IMR-90 (cell line): ENCODE measurements at regions not wholly inside any gene's neighbourhood (a gene's known extent, or its start where the extent isn't known, plus 50 kb on each side); places are given as distances from the start of the nearest gene placed in this dataset.

ENCODE experiments used
- ATAC-seq: fragments of 200-7000 bp; cut with Tn5 transposase; 2 replicates; pipeline ENCODE4 v1.9.1; 2020; ENCODE audit warnings: low read depth, mild to moderate bottlenecking, moderate library complexity
- BruUV-seq: library from RNA; stranded (reverse); fragments of 400-500 nt; replicated peaks from 2 replicates; lab custom pipeline; 2021; lab: Mats Ljungman, UMichigan
- CTCF ChIA-PET: fragments of 300-600 bp; formaldehyde crosslinking; extraction: SDS; loops from one replicate; lab custom pipeline; 2021; ENCODE audit warnings: antibody characterized with exemption; lab: Yijun Ruan, JAX
- POLR2A ChIA-PET: fragments of 300-600 bp; sonication (Branson Sonifier 250); formaldehyde crosslinking; loops from one replicate; lab custom pipeline; 2022; ENCODE audit warnings: antibody characterized with exemption; ENCODE audit not compliant: unreplicated experiment; lab: Charles Lee
- DNase-seq: peaks from one replicate; pipeline ENCODE4 v3.0.0; 2013
- H2AFZ ChIP-seq: replicated peaks from 2 replicates; pipeline ENCODE3; 2013; ENCODE audit warnings: low read length, mild to moderate bottlenecking; ENCODE audit not compliant: poor library complexity
- H2AK5ac ChIP-seq: 2 replicates; pipeline ENCODE4 v1.6.1; 2013; ENCODE audit warnings: low read depth, low read length, inconsistent platforms
- H2AK9ac ChIP-seq: replicated peaks from 2 replicates; pipeline ENCODE3; 2013; ENCODE audit warnings: mild to moderate bottlenecking, low read depth, low read length, moderate library complexity; ENCODE audit not compliant: poor library complexity
- H2BK120ac ChIP-seq: 2 replicates; pipeline ENCODE4 v1.6.1; 2013; ENCODE audit warnings: low read depth, low read length, inconsistent platforms
- H2BK15ac ChIP-seq: 3 replicates; pipeline ENCODE4 v1.6.1; 2013; ENCODE audit warnings: low read depth, low read length, inconsistent platforms
- H2BK20ac ChIP-seq: 2 replicates; pipeline ENCODE4 v1.6.1; 2013; ENCODE audit warnings: low read depth, mild to moderate bottlenecking, inconsistent platforms, low read length, moderate library complexity
- H2BK5ac ChIP-seq: 2 replicates; pipeline ENCODE4 v1.6.1; 2013; ENCODE audit warnings: mild to moderate bottlenecking, low read depth, low read length, inconsistent platforms; ENCODE audit not compliant: poor library complexity, severe bottlenecking
- H3K14ac ChIP-seq: replicated peaks from 2 replicates; pipeline ENCODE4 v1.6.1; 2013; ENCODE audit warnings: low read depth, low read length, inconsistent platforms
- H3K18ac ChIP-seq: 2 replicates; pipeline ENCODE4 v1.6.1; 2013; ENCODE audit warnings: low read depth, low read length, control low read depth
- H3K23ac ChIP-seq: 2 replicates; pipeline ENCODE4 v1.6.1; 2013; ENCODE audit warnings: low read depth, low read length, inconsistent platforms
- H3K27ac ChIP-seq: 2 replicates; pipeline ENCODE4 v1.5.1; 2013; ENCODE audit warnings: mild to moderate bottlenecking, control low read depth, low read length; ENCODE audit not compliant: insufficient read depth
- H3K27me3 ChIP-seq: 2 replicates; pipeline ENCODE4 v1.6.1; 2013; ENCODE audit warnings: low read length; ENCODE audit not compliant: control insufficient read depth, insufficient read depth
- H3K36me3 ChIP-seq: 2 replicates; pipeline ENCODE4 v1.6.1; 2013; ENCODE audit warnings: low read length, mixed read lengths; ENCODE audit not compliant: control insufficient read depth, insufficient read depth
- H3K4ac ChIP-seq: 2 replicates; pipeline ENCODE4 v1.6.1; 2013; ENCODE audit warnings: low read depth, low read length, inconsistent platforms
- H3K4me1 ChIP-seq: 2 replicates; pipeline ENCODE4 v1.6.1; 2013; ENCODE audit warnings: low read length, mixed read lengths; ENCODE audit not compliant: control insufficient read depth, insufficient read depth
- H3K4me2 ChIP-seq: 2 replicates; pipeline ENCODE4 v1.6.1; 2013; ENCODE audit warnings: low read depth, mild to moderate bottlenecking, control low read depth, low read length, moderate library complexity
- H3K4me3 ChIP-seq: 2 replicates; pipeline ENCODE4 v1.5.1; 2013; ENCODE audit warnings: low read depth, mild to moderate bottlenecking, control low read depth, low read length, moderate library complexity; ENCODE audit not compliant: insufficient read depth
- H3K56ac ChIP-seq: 2 replicates; pipeline ENCODE4 v1.6.1; 2013; ENCODE audit warnings: low read length, inconsistent platforms; ENCODE audit not compliant: insufficient read depth; ENCODE audit errors: extremely low read depth
- H3K79me1 ChIP-seq, 2 experiments: 2 replicates each; pipeline ENCODE4 v1.6.1; 2013; ENCODE audit warnings: low read length in 2 of 2, inconsistent platforms in 1 of 2, low read depth in 1 of 2
- H3K9ac ChIP-seq: 2 replicates; pipeline ENCODE4 v1.6.1; 2013; ENCODE audit warnings: low read depth, low read length, control low read depth
- H3K9me1 ChIP-seq: 2 replicates; pipeline ENCODE4 v1.6.1; 2013; ENCODE audit warnings: low read length, inconsistent platforms; ENCODE audit not compliant: insufficient read depth
- H3K9me3 ChIP-seq: 2 replicates; pipeline ENCODE4 v1.6.1; 2013; ENCODE audit warnings: low read length; ENCODE audit not compliant: control insufficient read depth, insufficient read depth
- H4K20me1 ChIP-seq: 2 replicates; pipeline ENCODE4 v1.6.1; 2013; ENCODE audit warnings: low read length, inconsistent platforms; ENCODE audit not compliant: insufficient read depth
- H4K5ac ChIP-seq: 2 replicates; pipeline ENCODE4 v1.6.1; 2013; ENCODE audit warnings: mild to moderate bottlenecking, low read depth, low read length, control low read depth
- H4K8ac ChIP-seq, 2 experiments: 2 replicates each; pipeline ENCODE4 v1.6.1; 2013; ENCODE audit warnings: low read depth in 2 of 2, low read length in 2 of 2, control low read depth in 1 of 2, inconsistent platforms in 1 of 2
- H4K91ac ChIP-seq: 2 replicates; pipeline ENCODE4 v1.6.1; 2013; ENCODE audit warnings: low read depth, low read length, inconsistent platforms; ENCODE audit not compliant: insufficient read depth
- CTCF ChIP-seq: conservative IDR thresholded peaks from 2 replicates; pipeline ENCODE4 v1.5.1; 2012; ENCODE audit warnings: mild to moderate bottlenecking, low read depth, low read length, improper control_type of control experiment
- ELK1 ChIP-seq: fragments of 150-350 bp; IDR thresholded peaks from 2 replicates; pipeline ENCODE4 v1.6.1; 2016; ENCODE audit warnings: low read depth, mild to moderate bottlenecking, low read length, moderate library complexity, borderline replicate concordance
- MAZ ChIP-seq: IDR thresholded peaks from 2 replicates; pipeline ENCODE4 v1.6.1; 2012; ENCODE audit warnings: low read depth, mild to moderate bottlenecking, low read length, improper control_type of control experiment, moderate library complexity, borderline replicate concordance
- POLR2A ChIP-seq: IDR thresholded peaks from 2 replicates; pipeline ENCODE4 v1.6.1; 2012; ENCODE audit warnings: mild to moderate bottlenecking, low read depth, low read length
- RAD21 ChIP-seq: IDR thresholded peaks from 2 replicates; pipeline ENCODE4 v1.6.1; 2012; ENCODE audit warnings: low read length, improper control_type of control experiment
- RFX5 ChIP-seq: IDR thresholded peaks from 2 replicates; pipeline ENCODE4 v1.8.0; 2012; ENCODE audit warnings: low read depth, mild to moderate bottlenecking, low read length, moderate library complexity
- SMC3 ChIP-seq: fragments of 150-350 bp; IDR thresholded peaks from 2 replicates; pipeline ENCODE4 v1.6.1; 2016; ENCODE audit warnings: low read depth, mild to moderate bottlenecking, antibody characterized with exemption, low read length, moderate library complexity
- USF2 ChIP-seq: fragments of 150-350 bp; IDR thresholded peaks from 2 replicates; pipeline ENCODE4 v1.6.1; 2017; ENCODE audit warnings: mild to moderate bottlenecking, antibody characterized with exemption, low read length, low read depth
- WGBS, 2 experiments: methylation state at CpG; one replicate each; pipeline versions ENCODE4 v1.1.5 to v1.1.7; 2013; ENCODE audit warnings: missing lambda C conversion rate in 2 of 2; ENCODE audit not compliant: insufficient read length in 1 of 2; ENCODE audit errors: extremely low coverage in 2 of 2; 5-methylcytosine and 5-hydroxymethylcytosine counted together
- dilution Hi-C: fragments of 300-500 bp; cut with HindIII; formaldehyde crosslinking; loops from one replicate; pipeline ENCODE4 v1.14.3; 2018; ENCODE audit warnings: low sequenced_read_pairs; ENCODE audit not compliant: unreplicated experiment
- in situ Hi-C: fragments of 300-500 bp; cut with MboI; formaldehyde crosslinking; loops from 3 replicates; pipeline ENCODE4 v1.14.3; 2019; ENCODE audit warnings: low sequenced_read_pairs, inconsistent platforms, mixed read lengths
- intact Hi-C: fragments of 100-400 bp; cut with micrococcal nuclease; formaldehyde crosslinking; loops from 2 replicates; pipeline ENCODE4 v1.10.0; 2022

GRCh38 chr9:78439190-78439865 lies 142.4 kb downstream of the PSAT1 start (continued):
- TF ChIP-seq RFX5 (no peak), POLR2A (peak; percentile 30; the same call in 1 of the 2 replicates)

GRCh38 chr9:78439866-78440830 lies 143.2 kb downstream of the PSAT1 start:
- H3K27ac ChIP-seq: no peak overlapping the region
- peak overlapping the region; percentile 28; the same call in 1 of the 2 replicates for H3K4me2 ChIP-seq

More at GRCh38 chr9:78439866-78440830, 143.2 kb downstream of the PSAT1 start:
- no peak for TF ChIP-seq ELK1
- TF ChIP-seq MAZ: no peak
- TF ChIP-seq SMC3: no peak
- no peak for TF ChIP-seq CTCF
- TF ChIP-seq USF2: no peak
- TF ChIP-seq RAD21: no peak
- TF ChIP-seq RFX5: no peak
- no peak; the same call in 1 of the 2 replicates for TF ChIP-seq POLR2A
- H3K56ac ChIP-seq: no peak overlapping the region
- dilution Hi-C loops (no loop called here), intact Hi-C loops (loop anchor here (1.0 to 2.0 kb wide), 4 partner anchors 74 to 1131 kb away; partner anchors contain the start of gene TLE4), in situ Hi-C loops (loop anchor here (10.0 to 25.0 kb wide), 2 partner anchors 697 to 1125 kb away; no protein-coding TSS in a partner anchor)
- H2BK5ac ChIP-seq: no peak overlapping the region
- no peaks in the 10 kb centered on the region for H3K36me3 ChIP-seq
- peak overlapping the region; percentile 49 for H2BK120ac ChIP-seq
- no peak overlapping the region for H2AK5ac ChIP-seq
- no peak overlapping the region for H2BK15ac ChIP-seq
- H4K20me1 ChIP-seq: no peaks in the 10 kb centered on the region
- no peak overlapping the region; the same call in 1 of the 2 replicates for H4K91ac ChIP-seq
- no peak overlapping the region for H3K18ac ChIP-seq
- H3K9ac ChIP-seq: no peak overlapping the region
- CTCF ChIA-PET: interaction anchor here (0.7 to 1.6 kb wide), 5 partner anchors 8 to 162 kb away, joined by 3 to 14 read pairs (median 4); no protein-coding TSS in a partner anchor
- no peaks in the 10 kb centered on the region for H3K4me1 ChIP-seq
- no peak overlapping the region for H3K14ac ChIP-seq
- H3K27me3 ChIP-seq: peaks cover 12% of the 10 kb centered on the region
- no peak overlapping the region for H4K8ac ChIP-seq
- WGBS, 2 experiments: 40 to 100% methylated on average over 1 to 2 of the region's 10 CpGs
- no peak for ATAC-seq
- 0 out of 2 replicates have a peak overlapping the region, but pooled peaks have one; percentile 56 for H2BK20ac ChIP-seq
- no peaks in the 10 kb centered on the region for H3K79me1 ChIP-seq
- H4K5ac ChIP-seq: no peak overlapping the region
- no peak overlapping the region for H3K23ac ChIP-seq
- peak overlapping the region; percentile 84 for H2AFZ ChIP-seq
- POLR2A ChIA-PET: no interaction called here
- peak overlapping the region; percentile 89 for H2AK9ac ChIP-seq
- BruUV-seq: no TSS peak
- no peaks in the 10 kb centered on the region for H3K9me1 ChIP-seq
- no peak for DNase-seq
- peak overlapping the region; percentile 13; the same call in 1 of the 2 replicates for H3K4ac ChIP-seq
- no peaks in the 10 kb centered on the region for H3K9me3 ChIP-seq
- no peak overlapping the region for H3K4me3 ChIP-seq
